Peyer's patch (tissue), 4 donors: ENCODE measurements at regions not wholly inside any gene's neighbourhood (a gene's known extent, or its start where the extent isn't known, plus 50 kb on each side); places are given as distances from the start of the nearest gene placed in this dataset.
"Not testable (repeated sequence)": the region's sequence is repeated elsewhere in the genome, so short reads cannot be mapped to it uniquely, and the experiment has no call there.

Experiments used
- CTCF ChIP-seq, 6 experiments: fragments of 450-650 bp in 4 of 6; fragments of 200-600 bp in 2 of 6; sonication (generic) in 1 of 6; IDR thresholded peaks; one replicate each; pipeline ENCODE4 v1.5.1; 2017 to 2019; ENCODE audit warnings: antibody characterized with exemption in 6 of 6, mild to moderate bottlenecking in 3 of 6, moderate library complexity in 1 of 6
- POLR2A ChIP-seq, 2 donors: fragments of 450-650 bp; IDR thresholded peaks; one replicate each; pipeline ENCODE4 v1.5.1; 2017; ENCODE audit warnings: antibody characterized with exemption in 2 of 2, mild to moderate bottlenecking in 2 of 2, moderate library complexity in 2 of 2

GRCh38 chr3:75582536-75582935 lies 81.6 kb upstream of the FRG2C start:
- TF ChIP-seq CTCF, POLR2A (IDR thresholded peaks at IDR 0.05): not testable (repeated sequence)
